PC-9 (cell line): ENCODE measurements at regions not wholly inside any gene's neighbourhood (a gene's known extent, or its start where the extent isn't known, plus 50 kb on each side); places are given as distances from the start of the nearest gene placed in this dataset.

Experiments
- BruUV-seq: library from RNA; stranded (reverse); fragments of 400-500 nt; replicated peaks from 2 replicates; lab custom pipeline; 2021; lab: Mats Ljungman, UMichigan
- CTCF ChIA-PET: fragments of 300-600 bp; sonication (Branson Sonifier 250); formaldehyde crosslinking; loops from one replicate; lab custom pipeline; 2022; ENCODE audit warnings: antibody characterized with exemption; lab: Charles Lee
- POLR2A ChIA-PET: fragments of 300-600 bp; sonication (Branson Sonifier 250); formaldehyde crosslinking; loops from one replicate; lab custom pipeline; 2022; ENCODE audit warnings: antibody characterized with exemption; ENCODE audit not compliant: unreplicated experiment; lab: Charles Lee
- DNase-seq, 2 experiments: peaks; one replicate each; pipeline versions ENCODE4 v3.0.0 to v3.0.0-alpha.2; 2015 to 2022; ENCODE audit warnings: mixed read lengths in 1 of 2
- H2AFZ ChIP-seq: fragments of 200-600 bp; sonication (generic); 2 replicates; pipeline ENCODE4 v1.8.1; 2017; ENCODE audit warnings: antibody characterized with exemption
- H3F3A ChIP-seq: fragments of 200-600 bp; sonication (generic); 2 replicates; pipeline ENCODE4 v1.8.1; 2017; ENCODE audit warnings: antibody characterized with exemption, mild to moderate bottlenecking, low read depth; ENCODE audit not compliant: insufficient read depth
- H3K27ac ChIP-seq: fragments of 200-600 bp; sonication (generic); 2 replicates; pipeline ENCODE4 v1.6.1; 2016; ENCODE audit warnings: mixed run types
- H3K27me3 ChIP-seq: fragments of 200-600 bp; sonication (generic); 2 replicates; pipeline ENCODE4 v1.6.1; 2016; ENCODE audit warnings: low read depth, mixed run types; ENCODE audit not compliant: insufficient read depth
- H3K36me3 ChIP-seq: fragments of 200-600 bp; sonication (generic); 2 replicates; pipeline ENCODE4 v1.6.1; 2016; ENCODE audit warnings: low read depth, mixed run types
- H3K4me1 ChIP-seq: fragments of 200-600 bp; sonication (generic); replicated peaks from 2 replicates; pipeline ENCODE4 v1.6.1; 2016; ENCODE audit warnings: mixed run types; ENCODE audit not compliant: insufficient read depth
- H3K4me2 ChIP-seq: fragments of 200-600 bp; sonication (generic); 2 replicates; pipeline ENCODE4 v1.6.1; 2017; ENCODE audit warnings: mixed run types
- H3K4me3 ChIP-seq: fragments of 200-600 bp; sonication (generic); 2 replicates; pipeline ENCODE4 v1.6.1; 2016; ENCODE audit warnings: mixed run types
- H3K79me2 ChIP-seq: fragments of 200-600 bp; sonication (generic); 2 replicates; pipeline ENCODE4 v1.6.1; 2017; ENCODE audit warnings: low read depth, mixed run types
- H3K9me2 ChIP-seq: fragments of 200-600 bp; sonication (generic); 2 replicates; pipeline ENCODE4 v1.8.1; 2017; ENCODE audit warnings: mild to moderate bottlenecking; ENCODE audit not compliant: insufficient read depth
- H3K9me3 ChIP-seq: fragments of 200-600 bp; sonication (generic); 2 replicates; pipeline ENCODE4 v1.8.1; 2016; ENCODE audit warnings: low read depth; ENCODE audit not compliant: insufficient read depth
- H4K20me1 ChIP-seq: fragments of 200-600 bp; sonication (generic); 2 replicates; pipeline ENCODE4 v1.8.1; 2017; ENCODE audit not compliant: insufficient read depth
- EZH2 ChIP-seq: fragments of 200-600 bp; sonication (generic); IDR thresholded peaks from 2 replicates; pipeline ENCODE4 v1.8.0; 2017; ENCODE audit warnings: antibody characterized with exemption, low read depth
- intact Hi-C: fragments of 100-400 bp; cut with micrococcal nuclease; formaldehyde crosslinking; loops from one replicate; pipeline ENCODE4 v1.10.0; 2022; ENCODE audit not compliant: unreplicated experiment
- TF ChIP-seq, protein P1 (sequence below): fragments of 200-600 bp; sonication (generic); conservative IDR thresholded peaks from 2 replicates; pipeline ENCODE4 v1.6.1; 2017; ENCODE audit warnings: mixed run types, antibody characterized with exemption, mild to moderate bottlenecking, moderate library complexity

DNA sequence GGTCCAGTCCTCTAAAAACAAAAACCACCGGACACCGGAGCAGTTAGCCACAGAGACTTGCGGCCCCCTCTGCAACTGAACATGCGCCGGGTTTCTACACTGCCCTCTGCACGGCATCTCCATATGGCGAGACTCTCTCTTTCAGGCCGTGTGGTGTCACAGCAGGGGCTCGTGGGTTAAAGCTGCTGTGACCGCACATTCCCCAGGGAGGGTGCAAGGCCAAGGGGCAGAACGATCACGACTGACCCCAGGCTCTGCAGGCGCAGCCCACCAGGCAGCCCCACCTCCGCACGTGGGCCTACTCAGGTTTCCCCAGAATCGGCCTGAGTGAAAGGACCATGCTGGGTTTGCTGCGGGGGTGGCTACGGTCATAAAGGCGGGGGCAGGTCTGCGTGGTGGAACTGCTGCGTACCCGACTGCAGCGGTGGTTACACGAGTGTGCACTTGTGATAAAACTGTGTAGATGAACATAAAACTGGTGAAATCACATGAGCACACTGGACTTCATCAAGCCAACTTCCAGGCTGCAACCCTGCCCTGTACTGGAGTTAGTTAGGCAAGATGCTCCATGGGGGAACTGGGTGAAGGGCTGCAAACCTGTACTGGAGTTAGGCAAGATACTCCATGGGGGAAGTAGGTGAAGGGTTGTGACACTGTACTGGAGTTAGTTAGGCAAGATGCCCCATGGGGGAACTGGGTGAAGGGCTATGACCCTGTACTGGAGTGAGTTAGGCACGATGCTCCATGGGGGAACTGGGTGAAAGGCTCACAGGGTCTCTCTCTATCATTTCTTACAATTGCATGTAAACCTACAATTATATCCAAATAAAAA, 81.4 kb upstream of the PPP2R2D start:
- Histone ChIP-seq H3K36me3 (no peaks in the 10 kb centered on the region), H3K27ac (no peak overlapping the region), H3K4me2 (no peak overlapping the region), H3K9me3 (no peaks in the 10 kb centered on the region), H2AFZ (no peak overlapping the region), H3K9me2 (no peaks in the 10 kb centered on the region), H3K4me1 (no peaks in the 10 kb centered on the region), H3K4me3 (no peak overlapping the region), H3K27me3 (peaks cover 64% of the 10 kb centered on the region), H3K79me2 (no peaks in the 10 kb centered on the region), H4K20me1 (no peaks in the 10 kb centered on the region), H3F3A (no peaks in the 10 kb centered on the region)
- CTCF ChIA-PET = no interaction called here
- POLR2A ChIA-PET = no interaction called here
- intact Hi-C loops = no loop called here
- TF ChIP-seq, protein P1, sequence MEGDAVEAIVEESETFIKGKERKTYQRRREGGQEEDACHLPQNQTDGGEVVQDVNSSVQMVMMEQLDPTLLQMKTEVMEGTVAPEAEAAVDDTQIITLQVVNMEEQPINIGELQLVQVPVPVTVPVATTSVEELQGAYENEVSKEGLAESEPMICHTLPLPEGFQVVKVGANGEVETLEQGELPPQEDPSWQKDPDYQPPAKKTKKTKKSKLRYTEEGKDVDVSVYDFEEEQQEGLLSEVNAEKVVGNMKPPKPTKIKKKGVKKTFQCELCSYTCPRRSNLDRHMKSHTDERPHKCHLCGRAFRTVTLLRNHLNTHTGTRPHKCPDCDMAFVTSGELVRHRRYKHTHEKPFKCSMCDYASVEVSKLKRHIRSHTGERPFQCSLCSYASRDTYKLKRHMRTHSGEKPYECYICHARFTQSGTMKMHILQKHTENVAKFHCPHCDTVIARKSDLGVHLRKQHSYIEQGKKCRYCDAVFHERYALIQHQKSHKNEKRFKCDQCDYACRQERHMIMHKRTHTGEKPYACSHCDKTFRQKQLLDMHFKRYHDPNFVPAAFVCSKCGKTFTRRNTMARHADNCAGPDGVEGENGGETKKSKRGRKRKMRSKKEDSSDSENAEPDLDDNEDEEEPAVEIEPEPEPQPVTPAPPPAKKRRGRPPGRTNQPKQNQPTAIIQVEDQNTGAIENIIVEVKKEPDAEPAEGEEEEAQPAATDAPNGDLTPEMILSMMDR = no peak
- no peak for TF ChIP-seq EZH2
- no TSS peak for BruUV-seq
- DNase-seq = no peak

DNA sequence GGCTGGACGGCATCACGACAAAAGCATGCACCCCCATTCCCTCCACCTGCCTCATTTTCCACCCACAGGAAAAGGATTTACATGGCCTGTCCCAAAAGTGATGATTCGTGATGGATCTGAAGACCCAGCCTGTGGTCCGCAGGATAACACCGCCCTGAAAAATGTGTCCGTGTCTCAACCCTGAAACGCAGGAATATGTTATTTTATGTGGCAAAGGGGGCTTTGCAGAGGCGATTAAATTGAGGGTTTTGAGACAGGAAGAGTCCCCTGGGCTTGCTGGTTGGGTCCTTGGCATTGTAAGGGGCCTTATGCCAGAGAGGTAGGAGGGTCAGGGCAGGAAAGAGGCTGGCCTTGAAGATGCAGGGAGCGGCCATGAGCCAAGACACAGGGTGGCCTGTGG, 80.2 kb upstream of the PPP2R2D start:
- CTCF ChIA-PET = no interaction called here
- H3K27me3 ChIP-seq = peaks cover 66% of the 10 kb centered on the region
- no peaks in the 10 kb centered on the region for H3F3A ChIP-seq
- intact Hi-C loops = no loop called here
- no peak overlapping the region for H2AFZ ChIP-seq
- no peaks in the 10 kb centered on the region for H3K79me2 ChIP-seq
- no peaks in the 10 kb centered on the region for H3K36me3 ChIP-seq
- H3K9me2 ChIP-seq = no peaks in the 10 kb centered on the region
- no peak for DNase-seq
- BruUV-seq = no TSS peak
- POLR2A ChIA-PET = no interaction called here
- H3K4me1 ChIP-seq = no peaks in the 10 kb centered on the region
- no peak overlapping the region for H3K4me3 ChIP-seq
- H4K20me1 ChIP-seq = no peaks in the 10 kb centered on the region
- TF ChIP-seq EZH2 = no peak
- TF ChIP-seq, protein P1 = no peak
- H3K9me3 ChIP-seq = no peaks in the 10 kb centered on the region
- no peak overlapping the region for H3K4me2 ChIP-seq
- H3K27ac ChIP-seq = no peak overlapping the region

DNA sequence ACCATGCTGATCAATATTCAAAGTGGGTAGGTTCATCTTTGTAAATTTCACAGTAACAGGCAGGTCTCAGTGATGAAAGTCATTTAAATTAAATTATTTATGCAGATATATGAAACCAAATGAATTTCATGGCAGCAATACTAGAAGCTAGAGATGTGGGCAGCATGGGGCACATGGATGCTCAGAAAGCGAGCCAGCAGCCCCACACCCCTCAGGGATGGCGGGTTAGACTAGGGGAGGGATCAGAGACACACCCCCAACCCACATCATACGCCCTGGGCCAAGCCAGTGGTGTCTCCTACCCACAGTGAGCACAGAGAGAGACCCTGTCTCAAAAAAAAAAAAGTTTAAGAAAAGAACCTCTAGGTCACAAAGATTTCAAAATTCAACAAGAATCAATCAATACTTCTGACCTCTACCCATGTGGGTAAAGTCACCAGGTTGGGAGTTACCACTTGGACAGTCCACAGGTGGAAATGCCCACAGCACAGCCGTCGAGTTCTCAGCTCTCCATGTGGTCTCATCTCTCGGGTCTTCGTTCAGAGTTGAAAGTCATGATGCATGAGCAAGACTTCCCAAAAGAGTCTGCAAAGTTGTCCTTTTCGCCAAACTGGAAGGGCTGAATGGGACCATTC, 79.3 kb upstream of the PPP2R2D start:
- Histone ChIP-seq H4K20me1 (no peaks in the 10 kb centered on the region), H3K79me2 (no peaks in the 10 kb centered on the region), H3F3A (no peaks in the 10 kb centered on the region), H3K36me3 (no peaks in the 10 kb centered on the region), H3K4me3 (no peak overlapping the region), H3K4me2 (no peak overlapping the region), H2AFZ (no peak overlapping the region), H3K27ac (no peak overlapping the region), H3K9me2 (no peaks in the 10 kb centered on the region), H3K4me1 (no peaks in the 10 kb centered on the region), H3K27me3 (peaks cover 68% of the 10 kb centered on the region), H3K9me3 (no peaks in the 10 kb centered on the region)
- ChIA-PET CTCF (no interaction called here), POLR2A (no interaction called here)
- intact Hi-C loops = no loop called here
- BruUV-seq = no TSS peak
- no peak for DNase-seq
- TF ChIP-seq, protein P1 = no peak
